ENCODE measurements at regions not wholly inside any gene's neighbourhood (a gene's known extent, or its start where the extent isn't known, plus 50 kb on each side); places are given as distances from the start of the nearest gene placed in this dataset.
A peak's percentile ranks its signal among the peaks of the same experiment; 100 is the strongest.

DNA sequence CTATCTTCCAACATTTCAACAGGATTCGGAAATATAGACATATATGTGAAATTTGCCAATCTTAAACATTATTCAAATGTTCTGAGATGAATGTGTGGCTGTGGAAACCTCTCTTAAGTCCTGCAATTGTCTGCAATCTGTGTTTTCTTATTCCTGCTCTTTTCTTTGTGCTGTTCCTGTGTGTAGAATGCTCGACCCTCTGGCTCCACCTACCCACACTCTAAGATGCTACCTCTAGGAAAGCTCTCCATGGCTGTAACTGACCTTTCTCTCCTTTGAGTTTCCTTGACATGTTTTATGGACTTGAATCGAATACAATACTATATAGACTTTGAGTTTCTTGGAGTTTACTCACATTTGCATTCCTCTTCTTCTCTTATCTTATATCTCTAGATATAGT is 120.6 kb upstream of the ASTN2 start:
- CTCF ChIA-PET, result interaction anchor here (1.5 kb wide), 1 partner anchor 48 kb away, joined by 19 read pairs; no protein-coding TSS in a partner anchor
- H3K4me1 ChIP-seq, result no peaks in the 10 kb centered on the region
- no peaks in the 10 kb centered on the region for H3K9me3 Mint-ChIP-seq (ENCODE audit: unreplicated experiment)
- DNase-seq, result peak in 1 of 2 experiments; percentile 12
- intact Hi-C loops (cut with micrococcal nuclease; ENCODE audit: unreplicated experiment), result loop anchor here (1.0 kb wide), 1 partner anchor 48 kb away; no protein-coding TSS in a partner anchor
- TF ChIP-seq CTCF (IDR thresholded peaks at IDR 0.05; ENCODE audit: insufficient read depth in 1 of 2, low read depth in 1 of 2, low read length in 1 of 2, severe bottlenecking in 1 of 2, unreplicated experiment in 1 of 2), result peak in 1 of 2 experiments; percentile 40
- BruUV-seq (replicated peaks), result no TSS peak
- no peaks in the 10 kb centered on the region for H3K36me3 Mint-ChIP-seq (ENCODE audit: insufficient read depth, unreplicated experiment)
- H3K27ac Mint-ChIP-seq (ENCODE audit: unreplicated experiment), result no peak overlapping the region
- no peak overlapping the region for H3K4me3 ChIP-seq (ENCODE audit: low read depth, low read length)
- POLR2A ChIA-PET, result no interaction called here
- peaks cover 5% of the 10 kb centered on the region for H3K27me3 Mint-ChIP-seq (ENCODE audit: insufficient read depth, unreplicated experiment)
- no peaks in the 10 kb centered on the region for H3K9me3 ChIP-seq
- no peak overlapping the region for H3K4me3 Mint-ChIP-seq (ENCODE audit: unreplicated experiment)
- H3K36me3 ChIP-seq (ENCODE audit: control insufficient read depth, insufficient read depth, low read length), result no peaks in the 10 kb centered on the region
- H3K4me1 Mint-ChIP-seq (ENCODE audit: low read depth, unreplicated experiment), result no peaks in the 10 kb centered on the region
- H3K27me3 ChIP-seq (replicated peaks; ENCODE audit: control insufficient read depth, insufficient read depth, low read length), result no peaks in the 10 kb centered on the region

- H3K36me3 Mint-ChIP-seq (ENCODE audit: insufficient read depth, unreplicated experiment), result no peaks in the 10 kb centered on the region
- Histone ChIP-seq H3K9me3 (0 out of 2 replicates have a peak, but pooled peaks cover 3% of the 10 kb centered on the region), H3K4me1 (no peaks in the 10 kb centered on the region), H3K4me3 (ENCODE audit: low read depth, low read length) (no peak overlapping the region), H3K36me3 (ENCODE audit: control insufficient read depth, insufficient read depth, low read length) (no peaks in the 10 kb centered on the region), H3K27me3 (replicated peaks; ENCODE audit: control insufficient read depth, insufficient read depth, low read length) (no peaks in the 10 kb centered on the region)
- no peaks in the 10 kb centered on the region for H3K27me3 Mint-ChIP-seq (ENCODE audit: insufficient read depth, unreplicated experiment)
- no peaks in the 10 kb centered on the region for H3K9me3 Mint-ChIP-seq (ENCODE audit: unreplicated experiment)
- no peak overlapping the region for H3K4me3 Mint-ChIP-seq (ENCODE audit: unreplicated experiment)
- CTCF ChIA-PET, result no interaction called here
- no peak for TF ChIP-seq CTCF (IDR thresholded peaks at IDR 0.05; ENCODE audit: insufficient read depth in 1 of 2, low read depth in 1 of 2, low read length in 1 of 2, severe bottlenecking in 1 of 2, unreplicated experiment in 1 of 2)
- no peak overlapping the region for H3K27ac Mint-ChIP-seq (ENCODE audit: unreplicated experiment)
- no TSS peak for BruUV-seq (replicated peaks)
- intact Hi-C loops (cut with micrococcal nuclease; ENCODE audit: unreplicated experiment), result no loop called here
- POLR2A ChIA-PET, result no interaction called here
- no peaks in the 10 kb centered on the region for H3K4me1 Mint-ChIP-seq (ENCODE audit: low read depth, unreplicated experiment)
- DNase-seq, result no peak
Observed at GRCh38 chr9:117528225-117528624, 113.4 kb upstream of the ASTN2 start.

GRCh38 chr9:117526674-117527073 is 111.8 kb upstream of the ASTN2 start:
- intact Hi-C loops (cut with micrococcal nuclease; ENCODE audit: unreplicated experiment), result no loop called here
- POLR2A ChIA-PET, result no interaction called here
- Mint-ChIP-seq H3K27me3 (ENCODE audit: insufficient read depth, unreplicated experiment) (no peaks in the 10 kb centered on the region), H3K27ac (ENCODE audit: unreplicated experiment) (no peak overlapping the region), H3K36me3 (ENCODE audit: insufficient read depth, unreplicated experiment) (no peaks in the 10 kb centered on the region), H3K4me3 (ENCODE audit: unreplicated experiment) (no peak overlapping the region), H3K9me3 (ENCODE audit: unreplicated experiment) (no peaks in the 10 kb centered on the region), H3K4me1 (ENCODE audit: low read depth, unreplicated experiment) (no peaks in the 10 kb centered on the region)
- DNase-seq, result no peak
- TF ChIP-seq CTCF (IDR thresholded peaks at IDR 0.05; ENCODE audit: insufficient read depth in 1 of 2, low read depth in 1 of 2, low read length in 1 of 2, severe bottlenecking in 1 of 2, unreplicated experiment in 1 of 2), result no peak
- no peaks in the 10 kb centered on the region for H3K36me3 ChIP-seq (ENCODE audit: control insufficient read depth, insufficient read depth, low read length)
- no peaks in the 10 kb centered on the region for H3K27me3 ChIP-seq (replicated peaks; ENCODE audit: control insufficient read depth, insufficient read depth, low read length)
- BruUV-seq (replicated peaks), result no TSS peak
- no peaks in the 10 kb centered on the region for H3K4me1 ChIP-seq
- CTCF ChIA-PET, result interaction anchor here (0.5 kb wide), 1 partner anchor 713 kb away, joined by 3 read pairs; no protein-coding TSS in a partner anchor
- 0 out of 2 replicates have a peak, but pooled peaks cover 3% of the 10 kb centered on the region for H3K9me3 ChIP-seq
- H3K4me3 ChIP-seq (ENCODE audit: low read depth, low read length), result no peak overlapping the region

All from Caco-2 (cell line).